ENCODE measurements at regions not wholly inside any gene's neighbourhood (a gene's known extent, or its start where the extent isn't known, plus 50 kb on each side); places are given as distances from the start of the nearest gene placed in this dataset.

- Mint-ChIP-seq H3K4me3 (ENCODE audit: unreplicated experiment) (no peak overlapping the region), H3K36me3 (ENCODE audit: low read depth, unreplicated experiment) (no peaks in the 10 kb centered on the region)
- TF ChIP-seq, protein P1, sequence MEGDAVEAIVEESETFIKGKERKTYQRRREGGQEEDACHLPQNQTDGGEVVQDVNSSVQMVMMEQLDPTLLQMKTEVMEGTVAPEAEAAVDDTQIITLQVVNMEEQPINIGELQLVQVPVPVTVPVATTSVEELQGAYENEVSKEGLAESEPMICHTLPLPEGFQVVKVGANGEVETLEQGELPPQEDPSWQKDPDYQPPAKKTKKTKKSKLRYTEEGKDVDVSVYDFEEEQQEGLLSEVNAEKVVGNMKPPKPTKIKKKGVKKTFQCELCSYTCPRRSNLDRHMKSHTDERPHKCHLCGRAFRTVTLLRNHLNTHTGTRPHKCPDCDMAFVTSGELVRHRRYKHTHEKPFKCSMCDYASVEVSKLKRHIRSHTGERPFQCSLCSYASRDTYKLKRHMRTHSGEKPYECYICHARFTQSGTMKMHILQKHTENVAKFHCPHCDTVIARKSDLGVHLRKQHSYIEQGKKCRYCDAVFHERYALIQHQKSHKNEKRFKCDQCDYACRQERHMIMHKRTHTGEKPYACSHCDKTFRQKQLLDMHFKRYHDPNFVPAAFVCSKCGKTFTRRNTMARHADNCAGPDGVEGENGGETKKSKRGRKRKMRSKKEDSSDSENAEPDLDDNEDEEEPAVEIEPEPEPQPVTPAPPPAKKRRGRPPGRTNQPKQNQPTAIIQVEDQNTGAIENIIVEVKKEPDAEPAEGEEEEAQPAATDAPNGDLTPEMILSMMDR (IDR thresholded peaks at IDR 0.05; ENCODE audit: unreplicated experiment), result no peak
Measured at GRCh38 chr5:97922776-97923175, 739.7 kb upstream of the RIOK2 start.

GRCh38 chr5:97923496-97923895, 740.4 kb upstream of the RIOK2 start:
- Mint-ChIP-seq H3K9me3 (ENCODE audit: unreplicated experiment) (no peaks in the 10 kb centered on the region), H3K4me3 (ENCODE audit: unreplicated experiment) (no peak overlapping the region), H3K27me3 (ENCODE audit: unreplicated experiment) (peaks cover 2% of the 10 kb centered on the region), H3K4me1 (ENCODE audit: unreplicated experiment) (no peaks in the 10 kb centered on the region), H3K36me3 (ENCODE audit: low read depth, unreplicated experiment) (no peaks in the 10 kb centered on the region), H3K27ac (ENCODE audit: unreplicated experiment) (no peak overlapping the region)
- DNase-seq (ENCODE audit: low spot score), result no peak
- TF ChIP-seq, protein P1 (IDR thresholded peaks at IDR 0.05; ENCODE audit: unreplicated experiment), result no peak

More at GRCh38 chr5:97922776-97923175, 739.7 kb upstream of the RIOK2 start:
- H3K27me3 Mint-ChIP-seq (ENCODE audit: unreplicated experiment), result peaks cover 2% of the 10 kb centered on the region
- H3K27ac Mint-ChIP-seq (ENCODE audit: unreplicated experiment), result no peak overlapping the region
- H3K4me1 Mint-ChIP-seq (ENCODE audit: unreplicated experiment), result no peaks in the 10 kb centered on the region
- H3K9me3 Mint-ChIP-seq (ENCODE audit: unreplicated experiment), result no peaks in the 10 kb centered on the region
- no peak for DNase-seq (ENCODE audit: low spot score)

- Mint-ChIP-seq H3K36me3 (ENCODE audit: low read depth, unreplicated experiment) (no peaks in the 10 kb centered on the region), H3K4me3 (ENCODE audit: unreplicated experiment) (no peak overlapping the region), H3K9me3 (ENCODE audit: unreplicated experiment) (no peaks in the 10 kb centered on the region), H3K27ac (ENCODE audit: unreplicated experiment) (no peak overlapping the region), H3K4me1 (ENCODE audit: unreplicated experiment) (no peaks in the 10 kb centered on the region), H3K27me3 (ENCODE audit: unreplicated experiment) (peaks cover 2% of the 10 kb centered on the region)
- no peak for DNase-seq (ENCODE audit: low spot score)
- TF ChIP-seq, protein P1 (IDR thresholded peaks at IDR 0.05; ENCODE audit: unreplicated experiment), result no peak
Measured at GRCh38 chr5:97923997-97924396, 741.0 kb upstream of the RIOK2 start.

- H3K27ac Mint-ChIP-seq (ENCODE audit: unreplicated experiment), result no peak overlapping the region
- H3K4me1 Mint-ChIP-seq (ENCODE audit: unreplicated experiment), result no peaks in the 10 kb centered on the region
- H3K36me3 Mint-ChIP-seq (ENCODE audit: low read depth, unreplicated experiment), result no peaks in the 10 kb centered on the region
Measured at GRCh38 chr5:97929383-97929782, 746.3 kb upstream of the RIOK2 start.

GRCh38 chr5:97931829-97932228, 748.8 kb upstream of the RIOK2 start:
- H3K36me3 Mint-ChIP-seq (ENCODE audit: low read depth, unreplicated experiment), result no peaks in the 10 kb centered on the region
- H3K4me3 Mint-ChIP-seq (ENCODE audit: unreplicated experiment), result no peak overlapping the region
- no peak overlapping the region for H3K27ac Mint-ChIP-seq (ENCODE audit: unreplicated experiment)
- TF ChIP-seq, protein P1 (IDR thresholded peaks at IDR 0.05; ENCODE audit: unreplicated experiment), result no peak
- no peak for DNase-seq (ENCODE audit: low spot score)
- H3K4me1 Mint-ChIP-seq (ENCODE audit: unreplicated experiment), result no peaks in the 10 kb centered on the region
- H3K27me3 Mint-ChIP-seq (ENCODE audit: unreplicated experiment), result peaks cover 1% of the 10 kb centered on the region
- no peaks in the 10 kb centered on the region for H3K9me3 Mint-ChIP-seq (ENCODE audit: unreplicated experiment)

More at GRCh38 chr5:97929383-97929782, 746.3 kb upstream of the RIOK2 start:
- Mint-ChIP-seq H3K27me3 (ENCODE audit: unreplicated experiment) (peaks cover 2% of the 10 kb centered on the region), H3K9me3 (ENCODE audit: unreplicated experiment) (no peaks in the 10 kb centered on the region), H3K4me3 (ENCODE audit: unreplicated experiment) (no peak overlapping the region)
- TF ChIP-seq, protein P1 (IDR thresholded peaks at IDR 0.05; ENCODE audit: unreplicated experiment), result no peak
- DNase-seq (ENCODE audit: low spot score), result no peak

Measured in endothelial cell (in vitro differentiated cells).